NCI-H1436 treated with DMSO at 0.1 percent for 48 hours (cell line): ENCODE measurements at regions not wholly inside any gene's neighbourhood (a gene's known extent, or its start where the extent isn't known, plus 50 kb on each side); places are given as distances from the start of the nearest gene placed in this dataset.

Source experiments
- DNase-seq: peaks from one replicate; lab custom pipeline; 2025; lab: John Stamatoyannopoulos, UW

GRCh38 chr4:126776361-126776760 lies 856.4 kb upstream of the INTU start:
- DNase-seq, result no peak

- no peak for DNase-seq
These were observed 855.1 kb upstream of the INTU start for GRCh38 chr4:126777649-126778048.

GRCh38 chr4:126778348-126778747 lies 854.4 kb upstream of the INTU start:
- DNase-seq, result no peak

GRCh38 chr4:126779001-126779400 lies 853.8 kb upstream of the INTU start:
- DNase-seq, result no peak

- no peak for DNase-seq
These were observed 853.2 kb upstream of the INTU start for GRCh38 chr4:126779436-126780166.

GRCh38 chr4:126783191-126783590 lies 849.6 kb upstream of the INTU start:
- DNase-seq, result no peak

GRCh38 chr4:126784966-126785580 lies 847.7 kb upstream of the INTU start:
- no peak for DNase-seq

GRCh38 chr4:126790633-126791032 lies 842.1 kb upstream of the INTU start:
- DNase-seq, result no peak

GRCh38 chr4:126794363-126794762 lies 838.4 kb upstream of the INTU start:
- no peak for DNase-seq

GRCh38 chr4:126798214-126798613 lies 834.5 kb upstream of the INTU start:
- DNase-seq, result no peak

GRCh38 chr4:126799416-126799815 lies 833.3 kb upstream of the INTU start:
- DNase-seq, result no peak

GRCh38 chr4:126799971-126800574 lies 832.7 kb upstream of the INTU start:
- DNase-seq, result no peak

GRCh38 chr4:126800575-126801141 lies 832.1 kb upstream of the INTU start:
- no peak for DNase-seq

- no peak for DNase-seq
These were observed 825.6 kb upstream of the INTU start for GRCh38 chr4:126807132-126807531.

GRCh38 chr4:126812076-126812475 lies 820.7 kb upstream of the INTU start:
- DNase-seq, result no peak

GRCh38 chr4:126820631-126821030 lies 812.1 kb upstream of the INTU start:
- no peak for DNase-seq

GRCh38 chr4:126821152-126821551 lies 811.6 kb upstream of the INTU start:
- DNase-seq, result no peak

- DNase-seq, result no peak
These were observed 807.7 kb upstream of the INTU start for GRCh38 chr4:126825083-126825482.

- DNase-seq, result no peak
These were observed 805.1 kb upstream of the INTU start for GRCh38 chr4:126827669-126828068.

- no peak for DNase-seq
These were observed 797.9 kb upstream of the INTU start for GRCh38 chr4:126834854-126835253.

- DNase-seq, result no peak
These were observed 793.6 kb upstream of the INTU start for GRCh38 chr4:126838941-126839679.

GRCh38 chr4:126843492-126844067 lies 789.2 kb upstream of the INTU start:
- no peak for DNase-seq
